ENCODE measurements at regions not wholly inside any gene's neighbourhood (a gene's known extent, or its start where the extent isn't known, plus 50 kb on each side); places are given as distances from the start of the nearest gene placed in this dataset.

DNA sequence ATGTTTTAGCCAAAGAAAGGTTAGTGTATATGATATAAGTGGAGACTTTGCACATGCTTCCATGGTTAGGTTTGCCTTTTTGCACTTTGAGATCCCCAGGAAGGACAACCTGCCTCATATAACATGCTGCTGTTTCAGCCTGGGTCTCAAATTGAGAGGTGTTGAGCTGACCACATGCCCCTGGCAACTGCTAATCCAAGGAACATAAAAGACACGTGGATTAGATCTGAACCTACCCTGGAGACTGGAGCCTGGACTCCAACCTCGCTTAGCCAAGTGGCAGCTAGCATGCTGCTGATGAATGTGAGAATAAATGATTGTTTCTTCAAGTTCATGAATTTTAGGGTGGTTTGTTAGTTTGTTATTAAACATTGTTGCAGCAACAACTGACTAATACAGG lies 301.8 kb upstream of the TBC1D5 start:
- Histone ChIP-seq H3K4me2 (ENCODE audit: control insufficient read depth, extremely low read depth, insufficient read depth, low read depth, low read length) (no peak overlapping the region), H3K27me3 (ENCODE audit: control insufficient read depth, extremely low read depth, insufficient read depth, low read length) (no peaks in the 10 kb centered on the region)

GRCh38 chr3:18036450-18036815 lies 294.0 kb upstream of the TBC1D5 start:
- no peak for TF ChIP-seq EZH2 (IDR thresholded peaks at IDR 0.05; ENCODE audit: low read length)
- TF ChIP-seq, protein P1, sequence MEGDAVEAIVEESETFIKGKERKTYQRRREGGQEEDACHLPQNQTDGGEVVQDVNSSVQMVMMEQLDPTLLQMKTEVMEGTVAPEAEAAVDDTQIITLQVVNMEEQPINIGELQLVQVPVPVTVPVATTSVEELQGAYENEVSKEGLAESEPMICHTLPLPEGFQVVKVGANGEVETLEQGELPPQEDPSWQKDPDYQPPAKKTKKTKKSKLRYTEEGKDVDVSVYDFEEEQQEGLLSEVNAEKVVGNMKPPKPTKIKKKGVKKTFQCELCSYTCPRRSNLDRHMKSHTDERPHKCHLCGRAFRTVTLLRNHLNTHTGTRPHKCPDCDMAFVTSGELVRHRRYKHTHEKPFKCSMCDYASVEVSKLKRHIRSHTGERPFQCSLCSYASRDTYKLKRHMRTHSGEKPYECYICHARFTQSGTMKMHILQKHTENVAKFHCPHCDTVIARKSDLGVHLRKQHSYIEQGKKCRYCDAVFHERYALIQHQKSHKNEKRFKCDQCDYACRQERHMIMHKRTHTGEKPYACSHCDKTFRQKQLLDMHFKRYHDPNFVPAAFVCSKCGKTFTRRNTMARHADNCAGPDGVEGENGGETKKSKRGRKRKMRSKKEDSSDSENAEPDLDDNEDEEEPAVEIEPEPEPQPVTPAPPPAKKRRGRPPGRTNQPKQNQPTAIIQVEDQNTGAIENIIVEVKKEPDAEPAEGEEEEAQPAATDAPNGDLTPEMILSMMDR (optimal IDR thresholded peaks at IDR 0.05 in 1 of 3, IDR thresholded peaks at IDR 0.05 in 1 of 3, conservative IDR thresholded peaks at IDR 0.05 in 1 of 3; ENCODE audit: extremely low read depth in 1 of 3, insufficient read depth in 2 of 3, low read length in 3 of 3) = no peak
- no peaks in the 10 kb centered on the region for H3K36me3 ChIP-seq (ENCODE audit: control insufficient read depth in 2 of 2, extremely low read depth in 1 of 2, insufficient read depth in 2 of 2, low read length in 2 of 2)
- FAIRE-seq = no peak
- dilution Hi-C loops (cut with MboI; ENCODE audit: extremely low pct_ligation_motif_present, low sequenced_read_pairs) = no loop called here
- H3K4me1 ChIP-seq (ENCODE audit: control insufficient read depth, extremely low read depth, insufficient read depth, low read length) = no peaks in the 10 kb centered on the region
- H3K9ac ChIP-seq (ENCODE audit: control insufficient read depth, extremely low read depth, insufficient read depth, low read length) = no peak overlapping the region
- H3K9me3 ChIP-seq (ENCODE audit: control insufficient read depth, low read depth, low read length) = no peaks in the 10 kb centered on the region
- H3K4me2 ChIP-seq (ENCODE audit: control insufficient read depth, extremely low read depth, insufficient read depth, low read depth, low read length) = no peak overlapping the region
- H3K79me2 ChIP-seq (ENCODE audit: control insufficient read depth, insufficient read depth, low read length) = no peaks in the 10 kb centered on the region
- H2AFZ ChIP-seq (ENCODE audit: control insufficient read depth, low read length) = no peak overlapping the region
- no peaks in the 10 kb centered on the region for H4K20me1 ChIP-seq (ENCODE audit: control insufficient read depth, extremely low read depth, insufficient read depth, low read length)
- no peak overlapping the region for H3K4me3 ChIP-seq (ENCODE audit: control insufficient read depth in 2 of 3, extremely low read depth in 1 of 3, insufficient read depth in 2 of 3, low read depth in 1 of 3, low read length in 3 of 3)
- no peaks in the 10 kb centered on the region for H3K27me3 ChIP-seq (ENCODE audit: control insufficient read depth, extremely low read depth, insufficient read depth, low read length)
- no peaks in the 10 kb centered on the region for H3K9me1 ChIP-seq (ENCODE audit: control insufficient read depth, extremely low read depth, insufficient read depth, low read length)
- no peak for DNase-seq (ENCODE audit: low read depth, low spot score)
- H3K27ac ChIP-seq (ENCODE audit: control insufficient read depth, insufficient read depth, low read length) = no peak overlapping the region

More for the DNA sequence above, 301.8 kb upstream of the TBC1D5 start:
- FAIRE-seq (no peak), DNase-seq (ENCODE audit: low read depth, low spot score) (no peak)
- H3K4me3 ChIP-seq (ENCODE audit: control insufficient read depth in 2 of 3, extremely low read depth in 1 of 3, insufficient read depth in 2 of 3, low read depth in 1 of 3, low read length in 3 of 3) = no peak overlapping the region
- no peaks in the 10 kb centered on the region for H3K36me3 ChIP-seq (ENCODE audit: control insufficient read depth in 2 of 2, extremely low read depth in 1 of 2, insufficient read depth in 2 of 2, low read length in 2 of 2)
- no peaks in the 10 kb centered on the region for H4K20me1 ChIP-seq (ENCODE audit: control insufficient read depth, extremely low read depth, insufficient read depth, low read length)
- no peak for TF ChIP-seq EZH2 (IDR thresholded peaks at IDR 0.05; ENCODE audit: low read length)
- TF ChIP-seq, protein P1 (optimal IDR thresholded peaks at IDR 0.05 in 1 of 3, IDR thresholded peaks at IDR 0.05 in 1 of 3, conservative IDR thresholded peaks at IDR 0.05 in 1 of 3; ENCODE audit: extremely low read depth in 1 of 3, insufficient read depth in 2 of 3, low read length in 3 of 3) = no peak
- H3K27ac ChIP-seq (ENCODE audit: control insufficient read depth, insufficient read depth, low read length) = no peak overlapping the region
- H3K79me2 ChIP-seq (ENCODE audit: control insufficient read depth, insufficient read depth, low read length) = no peaks in the 10 kb centered on the region
- dilution Hi-C loops (cut with MboI; ENCODE audit: extremely low pct_ligation_motif_present, low sequenced_read_pairs) = no loop called here
- no peak overlapping the region for H2AFZ ChIP-seq (ENCODE audit: control insufficient read depth, low read length)
- no peak overlapping the region for H3K9ac ChIP-seq (ENCODE audit: control insufficient read depth, extremely low read depth, insufficient read depth, low read length)
- no peaks in the 10 kb centered on the region for H3K4me1 ChIP-seq (ENCODE audit: control insufficient read depth, extremely low read depth, insufficient read depth, low read length)
- H3K9me1 ChIP-seq (ENCODE audit: control insufficient read depth, extremely low read depth, insufficient read depth, low read length) = no peaks in the 10 kb centered on the region
- H3K9me3 ChIP-seq (ENCODE audit: control insufficient read depth, low read depth, low read length) = no peaks in the 10 kb centered on the region
